H9 (cell line): ENCODE measurements at regions not wholly inside any gene's neighbourhood (a gene's known extent, or its start where the extent isn't known, plus 50 kb on each side); places are given as distances from the start of the nearest gene placed in this dataset.

ENCODE experiments used
- DNase-seq: peaks from one replicate; pipeline ENCODE4 v3.0.0-alpha.2; 2017
- H2AFZ ChIP-seq: one replicate; pipeline ENCODE4 v1.6.1; 2013; ENCODE audit warnings: mild to moderate bottlenecking, low read length, control low read depth, moderate library complexity
- H2AK5ac ChIP-seq: 2 replicates; pipeline ENCODE4 v1.6.1; 2013; ENCODE audit warnings: low read length, control low read depth, mixed read lengths; ENCODE audit not compliant: insufficient read length
- H2BK120ac ChIP-seq: one replicate; pipeline ENCODE4 v1.6.1; 2013; ENCODE audit warnings: low read depth, mild to moderate bottlenecking, low read length, control low read depth, inconsistent platforms; ENCODE audit not compliant: poor library complexity, severe bottlenecking
- H2BK12ac ChIP-seq: 2 replicates; pipeline ENCODE4 v1.6.1; 2013; ENCODE audit warnings: low read length, control low read depth, mixed read lengths, low read depth; ENCODE audit not compliant: insufficient read length
- H2BK15ac ChIP-seq: 2 replicates; pipeline ENCODE4 v1.6.1; 2013; ENCODE audit warnings: low read depth, low read length, control low read depth
- H2BK20ac ChIP-seq: one replicate; pipeline ENCODE4 v1.6.1; 2013; ENCODE audit warnings: low read depth, mild to moderate bottlenecking, low read length, control low read depth, inconsistent platforms; ENCODE audit not compliant: poor library complexity, severe bottlenecking
- H2BK5ac ChIP-seq: 2 replicates; pipeline ENCODE4 v1.6.1; 2013; ENCODE audit warnings: low read length, control low read depth, mixed read lengths; ENCODE audit not compliant: insufficient read length
- H3K14ac ChIP-seq: 2 replicates; pipeline ENCODE4 v1.6.1; 2013; ENCODE audit warnings: low read length, control low read depth; ENCODE audit not compliant: insufficient read depth
- H3K18ac ChIP-seq: 2 replicates; pipeline ENCODE4 v1.6.1; 2013; ENCODE audit warnings: low read depth, mild to moderate bottlenecking, mixed read lengths, low read length, control low read depth; ENCODE audit not compliant: insufficient read length
- H3K23ac ChIP-seq: 2 replicates; pipeline ENCODE4 v1.6.1; 2013; ENCODE audit warnings: low read length, control low read depth, mixed read lengths, low read depth; ENCODE audit not compliant: insufficient read length
- H3K23me2 ChIP-seq: 2 replicates; pipeline ENCODE4 v1.6.1; 2013; ENCODE audit warnings: low read depth, mild to moderate bottlenecking, mixed read lengths, low read length, control low read depth; ENCODE audit not compliant: insufficient read length, poor library complexity, severe bottlenecking
- H3K27ac ChIP-seq: 2 replicates; pipeline ENCODE4 v1.5.1; 2013; ENCODE audit warnings: low read length, control low read depth, mixed read lengths, low read depth; ENCODE audit not compliant: insufficient read length
- H3K27me3 ChIP-seq: 2 replicates; pipeline ENCODE4 v1.6.1; 2013; ENCODE audit warnings: low read length, control low read depth, inconsistent platforms; ENCODE audit not compliant: insufficient read depth
- H3K4ac ChIP-seq: 2 replicates; pipeline ENCODE4 v1.6.1; 2013; ENCODE audit warnings: low read depth, mild to moderate bottlenecking, control low read depth, inconsistent platforms, low read length, moderate library complexity
- H3K4me1 ChIP-seq: 2 replicates; pipeline ENCODE4 v1.6.1; 2013; ENCODE audit warnings: low read length, control low read depth, inconsistent platforms; ENCODE audit not compliant: insufficient read depth
- H3K4me2 ChIP-seq: 2 replicates; pipeline ENCODE4 v1.6.1; 2013; ENCODE audit warnings: low read length, control low read depth, mixed read lengths; ENCODE audit not compliant: insufficient read length, insufficient read depth
- H3K56ac ChIP-seq: 2 replicates; pipeline ENCODE4 v1.6.1; 2013; ENCODE audit warnings: low read depth, mild to moderate bottlenecking, mixed read lengths, low read length, control low read depth; ENCODE audit not compliant: insufficient read length
- H3K79me1 ChIP-seq: 2 replicates; pipeline ENCODE4 v1.6.1; 2013; ENCODE audit warnings: low read depth, mild to moderate bottlenecking, moderate library complexity, low read length, control low read depth, inconsistent platforms; ENCODE audit not compliant: insufficient read depth, poor library complexity, severe bottlenecking
- H3K79me2 ChIP-seq: 2 replicates; pipeline ENCODE4 v1.6.1; 2013; ENCODE audit warnings: low read length, control low read depth, inconsistent platforms; ENCODE audit not compliant: insufficient read depth
- H3K9ac ChIP-seq: 2 replicates; pipeline ENCODE4 v1.6.1; 2013; ENCODE audit warnings: low read length, control low read depth, mixed read lengths; ENCODE audit not compliant: insufficient read length; ENCODE audit errors: extremely low read depth
- H3K9me3 ChIP-seq: one replicate; pipeline ENCODE4 v1.6.1; 2013; ENCODE audit warnings: low read depth, low read length, inconsistent platforms; ENCODE audit not compliant: control insufficient read depth
- H3T11ph ChIP-seq: one replicate; pipeline ENCODE4 v1.6.1; 2013; ENCODE audit warnings: mild to moderate bottlenecking, low read length, control low read depth, inconsistent platforms
- H4K20me1 ChIP-seq: one replicate; pipeline ENCODE4 v1.6.1; 2013; ENCODE audit not compliant: control insufficient read depth, insufficient read length, insufficient read depth
- H4K5ac ChIP-seq: 2 replicates; pipeline ENCODE4 v1.6.1; 2013; ENCODE audit warnings: low read depth, mild to moderate bottlenecking, mixed read lengths, low read length, control low read depth; ENCODE audit not compliant: insufficient read length
- H4K8ac ChIP-seq: replicated peaks from 2 replicates; pipeline ENCODE4 v1.6.1; 2013; ENCODE audit warnings: low read length, control low read depth, mixed read lengths, low read depth; ENCODE audit not compliant: insufficient read length
- H4K91ac ChIP-seq: 2 replicates; pipeline ENCODE4 v1.6.1; 2013; ENCODE audit warnings: low read depth, mild to moderate bottlenecking, moderate library complexity, mixed read lengths, low read length, control low read depth; ENCODE audit not compliant: insufficient read length
- H3K27ac Mint-ChIP-seq, 3 experiments: 2 replicates in 2 of 3; 3 replicates in 1 of 3; pipeline ENCODE4 v1.8.0; 2020 to 2021; ENCODE audit warnings: mixed read lengths in 3 of 3, mild to moderate bottlenecking in 1 of 3, moderate library complexity in 1 of 3
- H3K27me3 Mint-ChIP-seq: 2 replicates; pipeline ENCODE4 v1.8.0; 2021; ENCODE audit warnings: low read depth, mild to moderate bottlenecking, moderate library complexity, mixed read lengths
- H3K36me3 Mint-ChIP-seq, 3 experiments: 2 replicates in 2 of 3; 3 replicates in 1 of 3; pipeline ENCODE4 v1.8.0; 2020 to 2021; ENCODE audit warnings: low read depth in 3 of 3, mixed read lengths in 3 of 3; ENCODE audit not compliant: insufficient read depth in 1 of 3
- H3K4me1 Mint-ChIP-seq, 2 experiments: 2 replicates each; pipeline ENCODE4 v1.8.0; 2020; ENCODE audit warnings: mixed read lengths in 2 of 2
- H3K4me3 Mint-ChIP-seq, 2 experiments: 2 replicates in 1 of 2; 3 replicates in 1 of 2; pipeline ENCODE4 v1.8.0; 2020 to 2021; ENCODE audit warnings: mild to moderate bottlenecking in 2 of 2, mixed read lengths in 2 of 2, moderate library complexity in 1 of 2
- H3K9me3 Mint-ChIP-seq, 2 experiments: 2 replicates in 1 of 2; 3 replicates in 1 of 2; pipeline ENCODE4 v1.8.0; 2020; ENCODE audit warnings: mild to moderate bottlenecking in 2 of 2, mixed read lengths in 2 of 2, moderate library complexity in 1 of 2
- CTCF ChIP-seq: fragments of 200-600 bp; sonication (generic); conservative IDR thresholded peaks from 3 replicates; pipeline ENCODE4 v1.8.0; 2021; ENCODE audit warnings: antibody characterized with exemption, mild to moderate bottlenecking
- WGBS: extraction: QIAGEN DNeasy Blood & Tissue Kit; methylation state at CpG from one replicate; pipeline ENCODE4 v1.1.7; 2013; ENCODE audit warnings: missing lambda C conversion rate, low lambda C conversion rate, mixed read lengths; ENCODE audit not compliant: insufficient read length; ENCODE audit errors: extremely low coverage; 5-methylcytosine and 5-hydroxymethylcytosine counted together

DNA sequence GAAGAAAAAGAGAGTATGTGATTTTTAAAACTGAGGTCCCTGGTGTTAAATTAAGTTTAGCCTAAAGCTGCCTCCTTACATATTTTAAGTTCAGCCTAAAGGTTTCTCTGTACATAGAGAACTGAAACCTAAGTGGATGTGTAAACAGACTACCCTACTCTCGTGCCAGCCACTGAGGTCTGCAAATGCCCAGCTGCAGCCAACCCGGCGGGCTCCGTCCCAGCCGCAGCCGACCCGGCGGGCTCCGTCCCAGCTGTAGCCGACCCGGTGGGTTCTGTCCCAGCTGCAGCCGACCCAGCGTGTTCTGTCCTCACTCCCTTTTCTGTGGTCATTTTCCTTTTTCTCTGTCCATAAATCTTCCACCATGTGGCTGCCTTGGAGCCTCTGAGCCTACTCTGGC is 97.2 kb upstream of the SFSWAP start:
- no peak overlapping the region for H3K27ac Mint-ChIP-seq
- Histone ChIP-seq H2AK5ac (no peak overlapping the region), H3K79me1 (no peaks in the 10 kb centered on the region), H3K27ac (no peak overlapping the region), H2BK15ac (no peak overlapping the region), H3K4me2 (no peak overlapping the region), H3K4ac (no peak overlapping the region), H3K56ac (no peak overlapping the region), H3K9me3 (no peaks in the 10 kb centered on the region), H3K27me3 (no peaks in the 10 kb centered on the region), H2BK20ac (no peak overlapping the region), H3K4me1 (peaks cover 6% of the 10 kb centered on the region; the same call in 1 of the 2 replicates), H3K14ac (no peak overlapping the region), H4K5ac (no peak overlapping the region), H2BK12ac (no peak overlapping the region), H3K23ac (no peak overlapping the region), H3T11ph (no peak overlapping the region), H4K20me1 (peaks cover 2% of the 10 kb centered on the region), H2BK120ac (no peak overlapping the region), H3K18ac (no peak overlapping the region), H3K23me2 (no peaks in the 10 kb centered on the region), H2BK5ac (no peak overlapping the region), H4K91ac (no peak overlapping the region), H4K8ac (no peak overlapping the region), H3K9ac (no peak overlapping the region), H3K79me2 (no peaks in the 10 kb centered on the region), H2AFZ (no peak overlapping the region)
- no peaks in the 10 kb centered on the region for H3K9me3 Mint-ChIP-seq
- H3K36me3 Mint-ChIP-seq = no peaks in the 10 kb centered on the region
- H3K4me3 Mint-ChIP-seq = no peak overlapping the region
- DNase-seq = no peak
- TF ChIP-seq CTCF = no peak
- no CpG with 5 or more reads among the region's 13 CpGs for WGBS
- H3K27me3 Mint-ChIP-seq = peaks cover 10% of the 10 kb centered on the region
- peaks cover 21 to 28% of the 10 kb centered on the region in 2 experiments for H3K4me1 Mint-ChIP-seq
